ENCODE measurements at regions not wholly inside any gene's neighbourhood (a gene's known extent, or its start where the extent isn't known, plus 50 kb on each side); places are given as distances from the start of the nearest gene placed in this dataset.

GRCh38 chr7:20519645-20520044, 95.8 kb upstream of the ABCB5 start:
- ATAC-seq (no peak), DNase-seq (ENCODE audit: low read depth, low spot score) (no peak)
- Histone ChIP-seq H3K27ac (ENCODE audit: low read length) (no peak overlapping the region), H3K4me3 (ENCODE audit: low read depth in 2 of 2, low read length in 2 of 2) (no peak overlapping the region), H3K27me3 (ENCODE audit: control insufficient read depth, insufficient read depth, low read length) (no peaks in the 10 kb centered on the region), H3K9me3 (ENCODE audit: control insufficient read depth, insufficient read depth, low read depth, low read length) (no peaks in the 10 kb centered on the region), H3K4me1 (ENCODE audit: control insufficient read depth, insufficient read depth, low read length) (no peaks in the 10 kb centered on the region), H3K36me3 (ENCODE audit: control insufficient read depth, insufficient read depth, low read length) (no peaks in the 10 kb centered on the region)
- ChIA-PET CTCF (no interaction called here), POLR2A (no interaction called here)
- in situ Hi-C loops (cut with HindIII; ENCODE audit: low pct_unique_long_range_greater_than_20kb, low sequenced_read_pairs), result no loop called here
- TF ChIP-seq CTCF (IDR thresholded peaks at IDR 0.05) (no peak), POLR2AphosphoS5 (IDR thresholded peaks at IDR 0.05; ENCODE audit: low read depth, low read length) (no peak), SIN3A (IDR thresholded peaks at IDR 0.05; ENCODE audit: borderline replicate concordance, insufficient read depth, low read depth, low read length) (no peak), TCF7L2 (IDR thresholded peaks at IDR 0.05; ENCODE audit: low read depth, low read length) (no peak), REST (IDR thresholded peaks at IDR 0.05; ENCODE audit: insufficient read depth in 1 of 2, low read depth in 2 of 2, low read length in 1 of 2) (no peak)
- intact Hi-C loops (cut with micrococcal nuclease; ENCODE audit: unreplicated experiment), result no loop called here
- no TSS peak for BruUV-seq (replicated peaks)

- Histone ChIP-seq H3K27me3 (ENCODE audit: control insufficient read depth, insufficient read depth, low read length) (no peaks in the 10 kb centered on the region), H3K4me3 (ENCODE audit: low read depth in 2 of 2, low read length in 2 of 2) (no peak overlapping the region), H3K4me1 (ENCODE audit: control insufficient read depth, insufficient read depth, low read length) (no peaks in the 10 kb centered on the region), H3K9me3 (ENCODE audit: control insufficient read depth, insufficient read depth, low read depth, low read length) (no peaks in the 10 kb centered on the region), H3K27ac (ENCODE audit: low read length) (no peak overlapping the region), H3K36me3 (ENCODE audit: control insufficient read depth, insufficient read depth, low read length) (no peaks in the 10 kb centered on the region)
- ChIA-PET POLR2A (no interaction called here), CTCF (no interaction called here)
- ATAC-seq (no peak), DNase-seq (ENCODE audit: low read depth, low spot score) (no peak)
- no TSS peak for BruUV-seq (replicated peaks)
- TF ChIP-seq TCF7L2 (IDR thresholded peaks at IDR 0.05; ENCODE audit: low read depth, low read length) (no peak), REST (IDR thresholded peaks at IDR 0.05; ENCODE audit: insufficient read depth in 1 of 2, low read depth in 2 of 2, low read length in 1 of 2) (no peak), SIN3A (IDR thresholded peaks at IDR 0.05; ENCODE audit: borderline replicate concordance, insufficient read depth, low read depth, low read length) (no peak), POLR2AphosphoS5 (IDR thresholded peaks at IDR 0.05; ENCODE audit: low read depth, low read length) (no peak), CTCF (IDR thresholded peaks at IDR 0.05) (no peak)
- in situ Hi-C loops (cut with HindIII; ENCODE audit: low pct_unique_long_range_greater_than_20kb, low sequenced_read_pairs) (no loop called here), intact Hi-C loops (cut with micrococcal nuclease; ENCODE audit: unreplicated experiment) (no loop called here)
These were observed 94.9 kb upstream of the ABCB5 start for GRCh38 chr7:20520530-20520929.

All from Panc1 (cell line).